IMR-90 (cell line): ENCODE measurements at regions not wholly inside any gene's neighbourhood (a gene's known extent, or its start where the extent isn't known, plus 50 kb on each side); places are given as distances from the start of the nearest gene placed in this dataset.

Source experiments
- ATAC-seq: fragments of 200-7000 bp; cut with Tn5 transposase; 2 replicates; pipeline ENCODE4 v1.9.1; 2020; ENCODE audit warnings: low read depth, mild to moderate bottlenecking, moderate library complexity
- BruUV-seq: library from RNA; stranded (reverse); fragments of 400-500 nt; replicated peaks from 2 replicates; lab custom pipeline; 2021; lab: Mats Ljungman, UMichigan
- CTCF ChIA-PET: fragments of 300-600 bp; formaldehyde crosslinking; extraction: SDS; loops from one replicate; lab custom pipeline; 2021; ENCODE audit warnings: antibody characterized with exemption; lab: Yijun Ruan, JAX
- POLR2A ChIA-PET: fragments of 300-600 bp; sonication (Branson Sonifier 250); formaldehyde crosslinking; loops from one replicate; lab custom pipeline; 2022; ENCODE audit warnings: antibody characterized with exemption; ENCODE audit not compliant: unreplicated experiment; lab: Charles Lee
- DNase-seq: peaks from one replicate; pipeline ENCODE4 v3.0.0; 2013
- H2AFZ ChIP-seq: replicated peaks from 2 replicates; pipeline ENCODE3; 2013; ENCODE audit warnings: low read length, mild to moderate bottlenecking; ENCODE audit not compliant: poor library complexity
- H2AK5ac ChIP-seq: 2 replicates; pipeline ENCODE4 v1.6.1; 2013; ENCODE audit warnings: low read depth, low read length, inconsistent platforms
- H2AK9ac ChIP-seq: replicated peaks from 2 replicates; pipeline ENCODE3; 2013; ENCODE audit warnings: mild to moderate bottlenecking, low read depth, low read length, moderate library complexity; ENCODE audit not compliant: poor library complexity
- H2BK120ac ChIP-seq: 2 replicates; pipeline ENCODE4 v1.6.1; 2013; ENCODE audit warnings: low read depth, low read length, inconsistent platforms
- H2BK15ac ChIP-seq: 3 replicates; pipeline ENCODE4 v1.6.1; 2013; ENCODE audit warnings: low read depth, low read length, inconsistent platforms
- H2BK20ac ChIP-seq: 2 replicates; pipeline ENCODE4 v1.6.1; 2013; ENCODE audit warnings: low read depth, mild to moderate bottlenecking, inconsistent platforms, low read length, moderate library complexity
- H2BK5ac ChIP-seq: 2 replicates; pipeline ENCODE4 v1.6.1; 2013; ENCODE audit warnings: mild to moderate bottlenecking, low read depth, low read length, inconsistent platforms; ENCODE audit not compliant: poor library complexity, severe bottlenecking
- H3K14ac ChIP-seq: replicated peaks from 2 replicates; pipeline ENCODE4 v1.6.1; 2013; ENCODE audit warnings: low read depth, low read length, inconsistent platforms
- H3K18ac ChIP-seq: 2 replicates; pipeline ENCODE4 v1.6.1; 2013; ENCODE audit warnings: low read depth, low read length, control low read depth
- H3K23ac ChIP-seq: 2 replicates; pipeline ENCODE4 v1.6.1; 2013; ENCODE audit warnings: low read depth, low read length, inconsistent platforms
- H3K27ac ChIP-seq: 2 replicates; pipeline ENCODE4 v1.5.1; 2013; ENCODE audit warnings: mild to moderate bottlenecking, control low read depth, low read length; ENCODE audit not compliant: insufficient read depth
- H3K27me3 ChIP-seq: 2 replicates; pipeline ENCODE4 v1.6.1; 2013; ENCODE audit warnings: low read length; ENCODE audit not compliant: control insufficient read depth, insufficient read depth
- H3K36me3 ChIP-seq: 2 replicates; pipeline ENCODE4 v1.6.1; 2013; ENCODE audit warnings: low read length, mixed read lengths; ENCODE audit not compliant: control insufficient read depth, insufficient read depth
- H3K4ac ChIP-seq: 2 replicates; pipeline ENCODE4 v1.6.1; 2013; ENCODE audit warnings: low read depth, low read length, inconsistent platforms
- H3K4me1 ChIP-seq: 2 replicates; pipeline ENCODE4 v1.6.1; 2013; ENCODE audit warnings: low read length, mixed read lengths; ENCODE audit not compliant: control insufficient read depth, insufficient read depth
- H3K4me2 ChIP-seq: 2 replicates; pipeline ENCODE4 v1.6.1; 2013; ENCODE audit warnings: low read depth, mild to moderate bottlenecking, control low read depth, low read length, moderate library complexity
- H3K4me3 ChIP-seq: 2 replicates; pipeline ENCODE4 v1.5.1; 2013; ENCODE audit warnings: low read depth, mild to moderate bottlenecking, control low read depth, low read length, moderate library complexity; ENCODE audit not compliant: insufficient read depth
- H3K56ac ChIP-seq: 2 replicates; pipeline ENCODE4 v1.6.1; 2013; ENCODE audit warnings: low read length, inconsistent platforms; ENCODE audit not compliant: insufficient read depth; ENCODE audit errors: extremely low read depth
- H3K79me1 ChIP-seq, 2 experiments: 2 replicates each; pipeline ENCODE4 v1.6.1; 2013; ENCODE audit warnings: low read length in 2 of 2, inconsistent platforms in 1 of 2, low read depth in 1 of 2
- H3K9ac ChIP-seq: 2 replicates; pipeline ENCODE4 v1.6.1; 2013; ENCODE audit warnings: low read depth, low read length, control low read depth
- H3K9me1 ChIP-seq: 2 replicates; pipeline ENCODE4 v1.6.1; 2013; ENCODE audit warnings: low read length, inconsistent platforms; ENCODE audit not compliant: insufficient read depth
- H3K9me3 ChIP-seq: 2 replicates; pipeline ENCODE4 v1.6.1; 2013; ENCODE audit warnings: low read length; ENCODE audit not compliant: control insufficient read depth, insufficient read depth
- H4K20me1 ChIP-seq: 2 replicates; pipeline ENCODE4 v1.6.1; 2013; ENCODE audit warnings: low read length, inconsistent platforms; ENCODE audit not compliant: insufficient read depth
- H4K5ac ChIP-seq: 2 replicates; pipeline ENCODE4 v1.6.1; 2013; ENCODE audit warnings: mild to moderate bottlenecking, low read depth, low read length, control low read depth
- H4K8ac ChIP-seq, 2 experiments: 2 replicates each; pipeline ENCODE4 v1.6.1; 2013; ENCODE audit warnings: low read depth in 2 of 2, low read length in 2 of 2, control low read depth in 1 of 2, inconsistent platforms in 1 of 2
- H4K91ac ChIP-seq: 2 replicates; pipeline ENCODE4 v1.6.1; 2013; ENCODE audit warnings: low read depth, low read length, inconsistent platforms; ENCODE audit not compliant: insufficient read depth
- BHLHE40 ChIP-seq: fragments of 150-350 bp; IDR thresholded peaks from 2 replicates; pipeline ENCODE4 v1.6.1; 2016; ENCODE audit warnings: mild to moderate bottlenecking, low read depth, low read length
- CEBPB ChIP-seq: IDR thresholded peaks from 2 replicates; pipeline ENCODE4 v1.6.1; 2012; ENCODE audit warnings: low read depth, low read length, improper control_type of control experiment
- CHD1 ChIP-seq: IDR thresholded peaks from 2 replicates; pipeline ENCODE4 v1.6.1; 2012; ENCODE audit warnings: low read depth, low read length, improper control_type of control experiment
- CTCF ChIP-seq: conservative IDR thresholded peaks from 2 replicates; pipeline ENCODE4 v1.5.1; 2012; ENCODE audit warnings: mild to moderate bottlenecking, low read depth, low read length, improper control_type of control experiment
- ELK1 ChIP-seq: fragments of 150-350 bp; IDR thresholded peaks from 2 replicates; pipeline ENCODE4 v1.6.1; 2016; ENCODE audit warnings: low read depth, mild to moderate bottlenecking, low read length, moderate library complexity, borderline replicate concordance
- FOS ChIP-seq: fragments of 150-350 bp; IDR thresholded peaks from 2 replicates; pipeline ENCODE4 v1.6.1; 2016; ENCODE audit warnings: low read depth, low read length
- MAFK ChIP-seq: IDR thresholded peaks from 2 replicates; pipeline ENCODE4 v1.6.1; 2012; ENCODE audit warnings: low read depth, low read length, improper control_type of control experiment
- MAZ ChIP-seq: IDR thresholded peaks from 2 replicates; pipeline ENCODE4 v1.6.1; 2012; ENCODE audit warnings: low read depth, mild to moderate bottlenecking, low read length, improper control_type of control experiment, moderate library complexity, borderline replicate concordance
- MXI1 ChIP-seq: IDR thresholded peaks from 2 replicates; pipeline ENCODE4 v1.6.1; 2012; ENCODE audit warnings: low read depth, mild to moderate bottlenecking, low read length, moderate library complexity, borderline replicate concordance
- NFE2L2 ChIP-seq: fragments of 150-350 bp; IDR thresholded peaks from 2 replicates; pipeline ENCODE4 v1.6.1; 2016; ENCODE audit warnings: low read depth, mild to moderate bottlenecking, low read length
- POLR2A ChIP-seq: IDR thresholded peaks from 2 replicates; pipeline ENCODE4 v1.6.1; 2012; ENCODE audit warnings: mild to moderate bottlenecking, low read depth, low read length
- RAD21 ChIP-seq: IDR thresholded peaks from 2 replicates; pipeline ENCODE4 v1.6.1; 2012; ENCODE audit warnings: low read length, improper control_type of control experiment
- RCOR1 ChIP-seq: IDR thresholded peaks from 2 replicates; pipeline ENCODE4 v1.6.1; 2012; ENCODE audit warnings: mild to moderate bottlenecking, low read length, improper control_type of control experiment; ENCODE audit not compliant: insufficient replicate concordance
- RFX5 ChIP-seq: IDR thresholded peaks from 2 replicates; pipeline ENCODE4 v1.8.0; 2012; ENCODE audit warnings: low read depth, mild to moderate bottlenecking, low read length, moderate library complexity
- SMC3 ChIP-seq: fragments of 150-350 bp; IDR thresholded peaks from 2 replicates; pipeline ENCODE4 v1.6.1; 2016; ENCODE audit warnings: low read depth, mild to moderate bottlenecking, antibody characterized with exemption, low read length, moderate library complexity
- USF2 ChIP-seq: fragments of 150-350 bp; IDR thresholded peaks from 2 replicates; pipeline ENCODE4 v1.6.1; 2017; ENCODE audit warnings: mild to moderate bottlenecking, antibody characterized with exemption, low read length, low read depth
- WGBS, 2 experiments: methylation state at CpG; one replicate each; pipeline versions ENCODE4 v1.1.5 to v1.1.7; 2013; ENCODE audit warnings: missing lambda C conversion rate in 2 of 2; ENCODE audit not compliant: insufficient read length in 1 of 2; ENCODE audit errors: extremely low coverage in 2 of 2; 5-methylcytosine and 5-hydroxymethylcytosine counted together
- dilution Hi-C: fragments of 300-500 bp; cut with HindIII; formaldehyde crosslinking; loops from one replicate; pipeline ENCODE4 v1.14.3; 2018; ENCODE audit warnings: low sequenced_read_pairs; ENCODE audit not compliant: unreplicated experiment
- in situ Hi-C: fragments of 300-500 bp; cut with MboI; formaldehyde crosslinking; loops from 3 replicates; pipeline ENCODE4 v1.14.3; 2019; ENCODE audit warnings: low sequenced_read_pairs, inconsistent platforms, mixed read lengths
- intact Hi-C: fragments of 100-400 bp; cut with micrococcal nuclease; formaldehyde crosslinking; loops from 2 replicates; pipeline ENCODE4 v1.10.0; 2022

DNA sequence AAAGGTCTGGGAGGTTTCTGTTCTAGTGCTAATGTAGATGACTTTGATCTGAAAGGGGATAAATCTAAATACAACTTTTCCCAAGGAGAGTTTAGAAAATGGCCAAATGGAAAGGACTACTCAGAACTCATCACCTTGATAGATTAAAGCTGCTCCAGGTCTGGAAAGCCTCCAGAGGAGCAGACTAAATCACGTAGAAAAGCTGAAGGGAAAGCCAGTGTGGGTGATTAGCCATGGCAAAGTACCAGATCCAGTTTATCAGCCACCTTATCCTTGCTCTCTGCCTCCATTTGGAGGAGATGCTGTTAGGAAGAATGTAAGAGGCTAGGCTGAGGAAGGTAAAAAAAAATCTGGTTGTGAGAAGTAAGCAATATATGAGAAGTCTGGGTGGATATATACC, 120.7 kb upstream of the RAI14 start:
- Histone ChIP-seq H2AFZ (no peak overlapping the region), H3K79me1 (peaks cover 7 to 18% of the 10 kb centered on the region in 2 experiments; a peak in 3 of 4 replicates), H3K9ac (peak overlapping the region; percentile 26; the same call in 1 of the 2 replicates), H4K20me1 (peaks cover 3% of the 10 kb centered on the region; the same call in 1 of the 2 replicates), H4K91ac (peak overlapping the region; percentile 96), H3K18ac (peak overlapping the region; percentile 98), H2AK9ac (peak overlapping the region; percentile 83), H3K4me1 (peaks cover 28% of the 10 kb centered on the region), H3K27ac (peak overlapping the region; percentile 83), H4K8ac (peak overlapping the region; percentile 77 to 92), H3K56ac (peak overlapping the region; percentile 84), H2BK120ac (peak overlapping the region; percentile 99), H3K27me3 (no peaks in the 10 kb centered on the region), H2BK20ac (peak overlapping the region; percentile 97), H3K4me2 (peak overlapping the region; percentile 10; the same call in 1 of the 2 replicates), H2BK5ac (peak overlapping the region; percentile 97), H3K23ac (peak overlapping the region; percentile 94), H3K4ac (peak overlapping the region; percentile 94), H3K14ac (peak overlapping the region; percentile 97), H3K4me3 (no peak overlapping the region), H2BK15ac (peak overlapping the region; percentile 95), H3K36me3 (no peaks in the 10 kb centered on the region), H2AK5ac (peak overlapping the region; percentile 98), H3K9me1 (peaks cover 20% of the 10 kb centered on the region), H4K5ac (peak overlapping the region; percentile 56), H3K9me3 (no peaks in the 10 kb centered on the region)
- intact Hi-C loops: loop anchor here (2.0 kb wide), 1 partner anchor 35 kb away; no protein-coding TSS in a partner anchor
- no peak for TF ChIP-seq RAD21
- no peak for TF ChIP-seq CEBPB
- TF ChIP-seq MAZ: no peak
- TF ChIP-seq USF2: no peak
- no peak for TF ChIP-seq SMC3
- no peak for TF ChIP-seq MAFK
- TF ChIP-seq CTCF: no peak
- TF ChIP-seq RFX5: no peak
- TF ChIP-seq NFE2L2: no peak
- TF ChIP-seq RCOR1: no peak
- TF ChIP-seq ELK1: no peak
- no peak for TF ChIP-seq CHD1
- no peak for TF ChIP-seq BHLHE40
- TF ChIP-seq FOS: no peak
- no peak for TF ChIP-seq POLR2A
- TF ChIP-seq MXI1: no peak
- ATAC-seq (no peak), DNase-seq (no peak)
- ChIA-PET CTCF (no interaction called here), POLR2A (no interaction called here)
- in situ Hi-C loops: no loop called here
- BruUV-seq: no TSS peak
- dilution Hi-C loops: no loop called here
- no CpG with 5 or more reads among the region's 1 CpG for WGBS, 2 experiments
